Natural killer cell (primary cell): ENCODE measurements at regions not wholly inside any gene's neighbourhood (a gene's known extent, or its start where the extent isn't known, plus 50 kb on each side); places are given as distances from the start of the nearest gene placed in this dataset.

Experiments
- ATAC-seq, 3 donors: fragments of 150-1000 bp in 2 of 3; fragments of 200-7000 bp in 1 of 3; cut with Tn5 transposase; 1 replicate in 1 of 3; 2 replicates in 2 of 3; pipeline ENCODE4 v1.10.0; 2021; ENCODE audit warnings: mild to moderate bottlenecking in 2 of 3, moderate library complexity in 2 of 3
- DNase-seq, 2 donors: peaks; one replicate each; pipeline versions ENCODE4 v3.0.0 to v3.0.0-alpha.2; 2013 to 2021; ENCODE audit warnings: mixed read lengths in 1 of 2
- H3K27ac ChIP-seq: one replicate; pipeline ENCODE4 v1.5.1; 2013; ENCODE audit warnings: mild to moderate bottlenecking, low read length
- H3K27me3 ChIP-seq: one replicate; pipeline ENCODE4 v1.6.1; 2013; ENCODE audit warnings: low read length; ENCODE audit not compliant: control insufficient read depth, insufficient read depth
- H3K36me3 ChIP-seq: one replicate; pipeline ENCODE4 v1.6.1; 2013; ENCODE audit warnings: low read length; ENCODE audit not compliant: control insufficient read depth, insufficient read depth
- H3K4me1 ChIP-seq: one replicate; pipeline ENCODE4 v1.6.1; 2013; ENCODE audit warnings: low read length; ENCODE audit not compliant: control insufficient read depth, insufficient read depth
- H3K4me3 ChIP-seq: one replicate; pipeline ENCODE4 v1.5.1; 2013; ENCODE audit warnings: low read length
- H3K9me3 ChIP-seq: one replicate; pipeline ENCODE4 v1.6.1; 2013; ENCODE audit warnings: low read length; ENCODE audit not compliant: control insufficient read depth, insufficient read depth
- H3K27ac Mint-ChIP-seq, 2 donors: one replicate each; pipeline ENCODE4 v1.8.0; 2022; ENCODE audit warnings: mild to moderate bottlenecking in 2 of 2, mixed read lengths in 2 of 2, moderate library complexity in 1 of 2
- H3K27me3 Mint-ChIP-seq, 2 donors: one replicate each; pipeline ENCODE4 v1.8.0; 2022; ENCODE audit warnings: low read depth in 2 of 2, mixed read lengths in 2 of 2
- H3K36me3 Mint-ChIP-seq: one replicate; pipeline ENCODE4 v1.8.0; 2022; ENCODE audit warnings: mixed read lengths
- H3K4me1 Mint-ChIP-seq, 2 donors: one replicate each; pipeline ENCODE4 v1.8.0; 2022; ENCODE audit warnings: mixed read lengths in 2 of 2
- H3K4me3 Mint-ChIP-seq: one replicate; pipeline ENCODE4 v1.8.0; 2022; ENCODE audit warnings: mild to moderate bottlenecking, moderate library complexity, mixed read lengths
- H3K9me3 Mint-ChIP-seq, 2 donors: one replicate each; pipeline ENCODE4 v1.8.0; 2022; ENCODE audit warnings: mixed read lengths in 2 of 2
- WGBS: methylation state at CpG from one replicate; pipeline ENCODE4 v1.1.7; 2013; ENCODE audit warnings: missing lambda C conversion rate; ENCODE audit not compliant: insufficient coverage; 5-methylcytosine and 5-hydroxymethylcytosine counted together
- intact Hi-C: fragments of 100-400 bp; cut with micrococcal nuclease; formaldehyde crosslinking; loops from one replicate; pipeline ENCODE4 v1.14.2; 2022
- TF ChIP-seq, protein P1 (sequence below): fragments of 200-600 bp; IDR thresholded peaks from one replicate; pipeline ENCODE4 v1.8.0; 2022; ENCODE audit warnings: antibody characterized with exemption

DNA sequence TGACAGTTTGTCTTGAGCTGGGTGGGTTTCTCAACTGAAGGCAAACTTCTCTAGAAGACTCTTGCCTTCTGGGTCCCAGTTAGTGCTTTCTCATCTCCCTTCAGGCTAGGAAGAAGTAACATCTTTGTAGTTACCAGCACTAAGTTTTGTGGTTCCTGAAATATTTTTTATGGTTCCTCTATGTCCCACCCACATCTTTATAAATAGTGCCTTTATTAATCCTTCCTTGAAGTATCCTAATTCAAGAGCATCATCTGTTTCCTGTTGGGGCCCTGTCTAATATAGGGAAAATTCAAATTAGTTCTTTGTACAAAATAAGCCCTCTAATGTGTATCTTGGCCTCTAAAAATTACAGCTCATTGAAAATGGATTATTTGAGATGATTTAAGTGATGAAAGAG, 147.4 kb upstream of the MAOA start:
- Mint-ChIP-seq H3K4me3 (no peak overlapping the region), H3K27me3 (peaks cover 0 to 40% of the 10 kb centered on the region in 2 donors), H3K36me3 (no peaks in the 10 kb centered on the region), H3K27ac (no peak overlapping the region), H3K9me3 (no peaks in the 10 kb centered on the region), H3K4me1 (no peaks in the 10 kb centered on the region)
- H3K27me3 ChIP-seq, result no peaks in the 10 kb centered on the region
- no peak overlapping the region for H3K4me3 ChIP-seq
- no peaks in the 10 kb centered on the region for H3K36me3 ChIP-seq
- TF ChIP-seq, protein P1, sequence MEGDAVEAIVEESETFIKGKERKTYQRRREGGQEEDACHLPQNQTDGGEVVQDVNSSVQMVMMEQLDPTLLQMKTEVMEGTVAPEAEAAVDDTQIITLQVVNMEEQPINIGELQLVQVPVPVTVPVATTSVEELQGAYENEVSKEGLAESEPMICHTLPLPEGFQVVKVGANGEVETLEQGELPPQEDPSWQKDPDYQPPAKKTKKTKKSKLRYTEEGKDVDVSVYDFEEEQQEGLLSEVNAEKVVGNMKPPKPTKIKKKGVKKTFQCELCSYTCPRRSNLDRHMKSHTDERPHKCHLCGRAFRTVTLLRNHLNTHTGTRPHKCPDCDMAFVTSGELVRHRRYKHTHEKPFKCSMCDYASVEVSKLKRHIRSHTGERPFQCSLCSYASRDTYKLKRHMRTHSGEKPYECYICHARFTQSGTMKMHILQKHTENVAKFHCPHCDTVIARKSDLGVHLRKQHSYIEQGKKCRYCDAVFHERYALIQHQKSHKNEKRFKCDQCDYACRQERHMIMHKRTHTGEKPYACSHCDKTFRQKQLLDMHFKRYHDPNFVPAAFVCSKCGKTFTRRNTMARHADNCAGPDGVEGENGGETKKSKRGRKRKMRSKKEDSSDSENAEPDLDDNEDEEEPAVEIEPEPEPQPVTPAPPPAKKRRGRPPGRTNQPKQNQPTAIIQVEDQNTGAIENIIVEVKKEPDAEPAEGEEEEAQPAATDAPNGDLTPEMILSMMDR, result no peak
- H3K9me3 ChIP-seq, result no peaks in the 10 kb centered on the region
- H3K4me1 ChIP-seq, result no peaks in the 10 kb centered on the region
- intact Hi-C loops, result no loop called here
- H3K27ac ChIP-seq, result no peak overlapping the region
- ATAC-seq (no peak), DNase-seq (no peak)

DNA sequence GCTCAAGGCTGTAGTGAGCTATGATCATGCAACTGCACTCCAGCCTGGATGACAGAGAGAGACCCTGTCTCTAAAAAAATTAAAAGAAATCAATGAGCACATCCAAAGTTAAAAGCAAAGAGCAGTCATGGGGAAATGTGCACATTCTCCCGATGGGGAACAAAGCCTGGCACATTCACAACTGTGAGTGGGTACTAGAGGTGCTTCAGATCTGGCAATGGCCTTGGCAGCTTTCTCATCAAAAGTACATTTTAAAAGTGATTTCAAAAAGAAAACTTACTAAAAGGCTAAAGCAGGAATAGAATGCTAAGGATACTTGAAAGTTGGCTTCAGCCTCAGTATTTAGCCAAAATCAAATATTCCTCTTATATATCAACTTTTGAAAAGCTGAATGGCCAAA, 145.9 kb upstream of the MAOA start:
- no peaks in the 10 kb centered on the region for H3K9me3 Mint-ChIP-seq
- WGBS, result 100% methylated on average over 1 of the region's 1 CpG
- intact Hi-C loops, result no loop called here

DNA sequence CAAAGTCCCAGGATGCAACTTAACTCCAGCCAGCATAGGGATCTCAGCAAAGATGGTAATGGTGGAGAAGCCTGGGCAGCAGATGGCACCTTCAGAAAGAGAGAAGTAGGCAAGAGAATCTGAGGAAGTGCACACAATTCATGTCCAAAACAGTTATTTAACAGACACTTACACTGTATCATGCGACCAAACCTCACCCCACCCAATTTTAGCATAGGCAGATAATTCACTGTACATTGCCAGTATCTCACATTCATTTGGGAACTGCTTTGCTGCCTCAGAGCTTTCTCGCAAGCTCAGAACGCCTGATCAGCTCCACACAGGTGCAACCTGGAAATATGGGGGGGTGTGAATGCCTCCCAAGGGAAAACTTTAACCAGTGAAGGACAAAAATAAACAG, 143.0 kb upstream of the MAOA start:
- no peaks in the 10 kb centered on the region for H3K4me1 Mint-ChIP-seq
- no peak overlapping the region for H3K4me3 ChIP-seq
- H3K27ac ChIP-seq, result no peak overlapping the region
- H3K9me3 Mint-ChIP-seq, result no peaks in the 10 kb centered on the region
- intact Hi-C loops, result no loop called here
- H3K27me3 Mint-ChIP-seq, result peaks cover 5 to 29% of the 10 kb centered on the region in 2 donors
- H3K27ac Mint-ChIP-seq, result no peak overlapping the region
- H3K4me1 ChIP-seq, result no peaks in the 10 kb centered on the region
- ATAC-seq, result no peak
- no peaks in the 10 kb centered on the region for H3K36me3 ChIP-seq
- TF ChIP-seq, protein P1, result no peak
- no peaks in the 10 kb centered on the region for H3K27me3 ChIP-seq
- no peak overlapping the region for H3K4me3 Mint-ChIP-seq
- WGBS, result 55% methylated on average over 1 of the region's 3 CpGs
- H3K36me3 Mint-ChIP-seq, result no peaks in the 10 kb centered on the region
- DNase-seq, result no peak
- no peaks in the 10 kb centered on the region for H3K9me3 ChIP-seq

More for the DNA sequence above, 145.9 kb upstream of the MAOA start:
- Histone ChIP-seq H3K27me3 (no peaks in the 10 kb centered on the region), H3K4me1 (no peaks in the 10 kb centered on the region), H3K36me3 (no peaks in the 10 kb centered on the region), H3K9me3 (no peaks in the 10 kb centered on the region), H3K4me3 (no peak overlapping the region), H3K27ac (no peak overlapping the region)
- TF ChIP-seq, protein P1, result no peak
- ATAC-seq (no peak), DNase-seq (no peak)
- Mint-ChIP-seq H3K27me3 (peaks cover 2 to 47% of the 10 kb centered on the region in 2 donors), H3K4me3 (no peak overlapping the region), H3K27ac (no peak overlapping the region), H3K36me3 (no peaks in the 10 kb centered on the region), H3K4me1 (no peaks in the 10 kb centered on the region)

DNA sequence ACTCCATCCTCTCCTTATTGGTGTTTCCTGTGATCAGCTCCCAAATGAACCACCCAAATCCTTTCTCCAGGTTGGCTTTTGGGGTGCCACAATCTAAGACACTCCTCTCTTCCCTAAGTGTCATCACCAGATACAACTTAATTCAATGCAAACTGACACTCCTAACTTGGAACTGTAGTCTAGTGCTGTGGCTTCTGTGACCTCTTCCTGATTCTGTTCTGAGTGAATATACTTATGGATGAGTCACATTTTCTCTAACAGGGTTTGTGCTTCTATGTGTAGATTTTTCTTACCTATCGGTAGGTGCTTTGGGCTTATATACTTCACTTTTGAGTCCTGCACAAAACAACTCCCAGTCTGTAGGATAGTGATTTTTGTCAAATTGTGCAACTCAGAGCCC, 141.3 kb upstream of the MAOA start:
- Histone ChIP-seq H3K27me3 (no peaks in the 10 kb centered on the region), H3K4me3 (no peak overlapping the region), H3K36me3 (no peaks in the 10 kb centered on the region), H3K4me1 (no peaks in the 10 kb centered on the region), H3K9me3 (no peaks in the 10 kb centered on the region), H3K27ac (no peak overlapping the region)
- H3K4me1 Mint-ChIP-seq, result no peaks in the 10 kb centered on the region
- DNase-seq (no peak), ATAC-seq (no peak)
- H3K4me3 Mint-ChIP-seq, result no peak overlapping the region
- no peaks in the 10 kb centered on the region for H3K36me3 Mint-ChIP-seq
- H3K27ac Mint-ChIP-seq, result no peak overlapping the region
- H3K27me3 Mint-ChIP-seq, result peaks cover 5 to 19% of the 10 kb centered on the region in 2 donors
- TF ChIP-seq, protein P1, result no peak
- no peaks in the 10 kb centered on the region for H3K9me3 Mint-ChIP-seq
- intact Hi-C loops, result no loop called here
- WGBS, result no CpG with 5 or more reads among the region's 1 CpG
